Loucy (cell line): ENCODE measurements at regions not wholly inside any gene's neighbourhood (a gene's known extent, or its start where the extent isn't known, plus 50 kb on each side); places are given as distances from the start of the nearest gene placed in this dataset.

ENCODE experiments used
- EZH2phosphoT487 ChIP-seq: fragments of 200-600 bp; IDR thresholded peaks from 2 replicates; pipeline ENCODE4 v1.6.1; 2018; ENCODE audit warnings: antibody characterized with exemption, mild to moderate bottlenecking, moderate library complexity, borderline replicate concordance
- TF ChIP-seq, protein P1 (sequence below): fragments of 200-600 bp; sonication (generic); conservative IDR thresholded peaks from 2 replicates; pipeline ENCODE4 v1.5.1; 2014; ENCODE audit warnings: mild to moderate bottlenecking, antibody characterized with exemption, low read length

DNA sequence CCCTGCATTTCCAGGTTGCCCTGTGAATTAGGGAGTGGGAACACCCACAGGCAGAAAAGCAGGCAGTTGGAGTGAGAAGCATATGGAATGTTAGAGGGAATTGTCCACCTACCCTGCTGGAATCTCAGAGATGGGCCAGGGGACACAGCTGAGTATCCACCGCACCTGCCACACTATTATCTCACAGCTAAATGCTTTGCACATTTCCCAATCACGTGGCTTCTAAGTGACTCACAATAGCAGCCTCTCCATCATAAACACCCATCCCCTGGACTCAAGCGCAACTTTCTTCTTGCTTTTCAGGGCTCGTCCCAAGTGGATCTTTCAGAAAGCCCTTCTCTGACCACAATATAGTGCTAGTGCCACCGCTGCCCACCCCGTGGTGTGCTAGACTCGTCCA is 389.0 kb upstream of the LMCD1 start:
- TF ChIP-seq, protein P1, sequence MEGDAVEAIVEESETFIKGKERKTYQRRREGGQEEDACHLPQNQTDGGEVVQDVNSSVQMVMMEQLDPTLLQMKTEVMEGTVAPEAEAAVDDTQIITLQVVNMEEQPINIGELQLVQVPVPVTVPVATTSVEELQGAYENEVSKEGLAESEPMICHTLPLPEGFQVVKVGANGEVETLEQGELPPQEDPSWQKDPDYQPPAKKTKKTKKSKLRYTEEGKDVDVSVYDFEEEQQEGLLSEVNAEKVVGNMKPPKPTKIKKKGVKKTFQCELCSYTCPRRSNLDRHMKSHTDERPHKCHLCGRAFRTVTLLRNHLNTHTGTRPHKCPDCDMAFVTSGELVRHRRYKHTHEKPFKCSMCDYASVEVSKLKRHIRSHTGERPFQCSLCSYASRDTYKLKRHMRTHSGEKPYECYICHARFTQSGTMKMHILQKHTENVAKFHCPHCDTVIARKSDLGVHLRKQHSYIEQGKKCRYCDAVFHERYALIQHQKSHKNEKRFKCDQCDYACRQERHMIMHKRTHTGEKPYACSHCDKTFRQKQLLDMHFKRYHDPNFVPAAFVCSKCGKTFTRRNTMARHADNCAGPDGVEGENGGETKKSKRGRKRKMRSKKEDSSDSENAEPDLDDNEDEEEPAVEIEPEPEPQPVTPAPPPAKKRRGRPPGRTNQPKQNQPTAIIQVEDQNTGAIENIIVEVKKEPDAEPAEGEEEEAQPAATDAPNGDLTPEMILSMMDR = no peak
- no peak for TF ChIP-seq EZH2phosphoT487
